ENCODE measurements at regions not wholly inside any gene's neighbourhood (a gene's known extent, or its start where the extent isn't known, plus 50 kb on each side); places are given as distances from the start of the nearest gene placed in this dataset.
"Not testable (repeated sequence)": the region's sequence is repeated elsewhere in the genome, so short reads cannot be mapped to it uniquely, and the experiment has no call there.

- no peak for DNase-seq (ENCODE audit: low read depth)
Observed at GRCh38 chr6:168255283-168255881, 64.2 kb downstream of the DACT2 start.

GRCh38 chr6:168252267-168252666 lies 67.3 kb downstream of the DACT2 start:
- no peak for DNase-seq (ENCODE audit: low read depth)

GRCh38 chr6:168250250-168250649 lies 69.3 kb downstream of the DACT2 start:
- DNase-seq (ENCODE audit: low read depth) = no peak

- DNase-seq (ENCODE audit: low read depth) = no peak
Observed at GRCh38 chr6:168249746-168250145, 69.8 kb downstream of the DACT2 start.

- no peak for DNase-seq (ENCODE audit: low read depth)
Observed at GRCh38 chr6:168248148-168248620, 71.4 kb downstream of the DACT2 start.

GRCh38 chr6:168247443-168248147 lies 72.0 kb downstream of the DACT2 start:
- DNase-seq (ENCODE audit: low read depth) = peak; percentile 38

GRCh38 chr6:168244961-168245551 lies 74.5 kb downstream of the DACT2 start:
- no peak for DNase-seq (ENCODE audit: low read depth)

GRCh38 chr6:168243812-168244376 lies 75.7 kb downstream of the DACT2 start:
- no peak for DNase-seq (ENCODE audit: low read depth)

- no peak for DNase-seq (ENCODE audit: low read depth)
Observed at GRCh38 chr6:168242940-168243225, 76.7 kb downstream of the DACT2 start.

GRCh38 chr6:168242111-168242939 lies 77.3 kb downstream of the DACT2 start:
- no peak for DNase-seq (ENCODE audit: low read depth)

- no peak for DNase-seq (ENCODE audit: low read depth)
Observed at GRCh38 chr6:168240160-168240559, 79.4 kb downstream of the DACT2 start.

- no peak for DNase-seq (ENCODE audit: low read depth)
Observed at GRCh38 chr6:168239044-168239773, 80.4 kb downstream of the DACT2 start.

GRCh38 chr6:168238159-168238909 lies 81.2 kb downstream of the DACT2 start:
- peak; percentile 42 for DNase-seq (ENCODE audit: low read depth)

- DNase-seq (ENCODE audit: low read depth) = not testable (repeated sequence)
Observed at GRCh38 chr6:168233875-168234213, 85.7 kb downstream of the DACT2 start.

GRCh38 chr6:168232989-168233874 lies 86.3 kb downstream of the DACT2 start:
- DNase-seq (ENCODE audit: low read depth) = no peak

- no peak for DNase-seq (ENCODE audit: low read depth)
Observed at GRCh38 chr6:168232528-168232927, 87.0 kb downstream of the DACT2 start.

- DNase-seq (ENCODE audit: low read depth) = no peak
Observed at GRCh38 chr6:168232062-168232461, 87.5 kb downstream of the DACT2 start.

GRCh38 chr6:168231393-168231957 lies 88.1 kb downstream of the DACT2 start:
- DNase-seq (ENCODE audit: low read depth) = no peak

- no peak for DNase-seq (ENCODE audit: low read depth)
Observed at GRCh38 chr6:168229368-168229752, 90.2 kb downstream of the DACT2 start.
